Dedifferentiated amniotic fluid mesenchymal stem cell (primary cell): ENCODE measurements at regions not wholly inside any gene's neighbourhood (a gene's known extent, or its start where the extent isn't known, plus 50 kb on each side); places are given as distances from the start of the nearest gene placed in this dataset.
"Not testable (repeated sequence)": the region's sequence is repeated elsewhere in the genome, so short reads cannot be mapped to it uniquely, and the experiment has no call there.

Experiments
- DNase-seq: peaks from one replicate; pipeline ENCODE4 v3.0.0-alpha.2; 2016; ENCODE audit errors: extremely low spot score

DNA sequence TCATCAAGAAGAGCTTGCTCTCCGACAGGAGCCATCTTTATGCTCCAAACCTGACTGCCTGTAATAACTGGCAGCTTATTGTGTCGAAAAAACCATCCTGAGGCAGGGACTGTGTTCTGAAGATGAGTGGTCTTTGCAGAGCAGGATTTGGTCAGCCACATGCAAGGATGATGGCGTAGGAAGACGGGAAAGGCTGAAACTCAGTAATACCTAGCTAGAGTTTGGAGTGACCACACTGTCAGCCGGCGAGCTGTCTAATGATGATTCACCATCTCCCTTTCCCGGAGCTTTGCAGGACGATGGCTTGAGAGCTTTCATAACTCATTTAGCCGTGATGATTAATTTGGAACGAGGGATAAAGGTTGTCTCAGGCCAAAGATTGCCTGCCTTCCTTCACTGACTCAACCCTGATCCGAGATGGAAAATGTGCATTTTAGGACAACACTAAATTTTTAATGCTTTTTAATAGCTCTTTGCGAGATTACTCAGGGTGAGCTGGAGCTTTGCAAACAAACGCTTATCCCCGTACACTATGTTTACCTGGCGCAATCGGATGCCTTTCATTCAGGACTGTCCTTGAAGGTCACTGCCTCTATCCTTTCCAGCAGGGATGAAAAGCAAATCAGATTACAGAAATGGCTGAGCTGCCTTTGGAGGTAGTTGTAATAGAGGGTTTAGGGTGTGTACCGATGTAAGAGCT is 288.5 kb downstream of the ASMT start:
- DNase-seq: peak; percentile 31

DNA sequence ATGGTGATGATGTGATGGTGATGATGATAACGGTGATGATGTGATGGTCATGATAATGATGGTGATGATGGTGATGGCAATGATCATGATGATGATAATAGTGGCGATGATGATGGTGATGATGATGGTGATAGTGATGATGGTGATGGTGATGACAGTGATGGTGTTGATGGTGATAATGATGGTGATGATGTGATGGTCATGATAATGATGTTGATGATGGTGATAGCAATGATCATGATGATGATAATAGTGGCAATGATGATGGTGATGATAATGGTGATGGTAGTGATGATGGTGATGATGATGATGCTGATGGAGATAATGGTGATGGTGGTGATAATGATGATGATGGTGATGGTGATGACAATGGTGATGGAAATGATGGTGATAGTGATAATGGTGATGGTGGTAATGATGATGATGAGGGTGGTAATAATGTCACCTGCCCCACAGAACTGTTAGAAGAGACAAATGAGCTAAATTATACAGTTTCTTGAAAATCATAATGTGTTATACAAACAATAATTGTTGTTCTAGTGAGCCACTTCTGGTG is 289.9 kb downstream of the ASMT start:
- no peak for DNase-seq

DNA sequence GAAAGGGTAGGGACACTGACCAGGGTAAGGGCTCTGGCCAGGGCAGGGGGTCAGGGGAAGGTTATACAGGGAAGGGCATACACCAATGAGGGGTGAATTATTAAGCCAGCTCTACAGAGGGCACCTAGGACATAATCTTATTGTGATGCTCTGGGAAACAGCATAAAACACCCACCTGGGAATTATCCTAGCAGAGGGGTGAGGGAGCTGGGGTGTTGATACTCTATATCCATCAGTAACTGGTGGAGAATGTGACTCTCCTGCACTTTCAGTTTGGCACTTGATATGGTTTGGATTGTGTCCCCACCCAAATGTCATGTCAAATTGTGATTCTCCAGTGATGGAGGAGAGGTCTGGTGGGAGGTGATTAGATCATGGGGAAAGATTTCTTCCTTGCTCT is 291.2 kb downstream of the ASMT start:
- no peak for DNase-seq

DNA sequence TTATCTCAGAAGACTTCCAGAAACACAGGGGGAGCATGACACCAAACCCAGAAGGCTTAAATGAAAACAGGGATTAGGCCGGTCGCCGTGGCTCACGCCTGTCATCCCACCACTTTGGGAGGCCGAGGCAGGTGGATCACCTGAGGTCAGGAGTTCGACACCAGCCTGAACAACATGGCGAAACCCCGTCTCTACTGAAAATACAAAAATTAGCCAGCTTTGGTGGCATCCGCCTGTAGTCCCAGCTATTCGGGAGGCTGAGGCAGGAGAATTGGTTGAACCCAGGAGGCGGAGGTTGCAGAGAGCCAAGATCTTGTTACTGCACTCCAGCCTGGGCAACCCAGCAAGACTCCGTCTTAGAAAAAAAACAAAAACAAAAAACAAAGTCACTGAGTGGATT is 294.1 kb downstream of the ASMT start:
- not testable (repeated sequence) for DNase-seq

DNA sequence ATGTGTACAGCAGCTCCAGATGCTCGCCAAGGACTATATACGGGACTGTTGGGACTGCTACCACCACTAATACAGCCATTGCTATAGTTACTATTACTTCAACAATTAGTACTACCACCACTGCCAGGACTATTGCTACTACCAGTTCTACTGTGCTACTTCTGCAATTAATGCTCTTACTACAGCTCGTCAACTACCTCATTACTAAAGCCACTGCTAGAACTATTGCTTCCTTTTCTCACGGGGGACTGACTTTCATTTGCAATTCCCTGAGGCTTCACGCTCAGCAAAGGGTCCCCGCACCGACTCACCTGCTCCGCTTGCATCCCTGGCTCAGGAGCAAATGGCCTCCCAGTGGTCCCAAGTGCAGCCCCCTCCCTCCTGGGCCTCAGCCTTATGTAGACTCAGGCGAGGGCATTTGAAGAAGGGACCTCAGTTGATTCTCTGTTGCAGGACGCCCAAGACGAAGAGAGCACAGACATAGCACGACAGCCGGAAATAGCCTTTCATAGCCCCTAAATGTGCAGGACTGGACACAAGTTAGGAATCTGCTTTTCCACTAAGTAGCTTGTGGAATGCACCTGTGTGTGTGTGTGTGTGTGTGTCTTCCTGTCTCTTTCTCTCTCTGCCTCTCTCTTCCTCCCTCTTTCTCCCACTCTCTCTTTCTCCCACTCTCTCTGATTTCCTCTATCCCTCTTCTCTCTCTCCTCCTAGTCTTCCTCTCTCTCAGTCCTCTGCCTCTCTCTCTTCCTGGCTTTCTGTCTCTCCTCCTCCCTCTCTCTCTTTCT is 294.8 kb downstream of the ASMT start:
- no peak for DNase-seq

DNA sequence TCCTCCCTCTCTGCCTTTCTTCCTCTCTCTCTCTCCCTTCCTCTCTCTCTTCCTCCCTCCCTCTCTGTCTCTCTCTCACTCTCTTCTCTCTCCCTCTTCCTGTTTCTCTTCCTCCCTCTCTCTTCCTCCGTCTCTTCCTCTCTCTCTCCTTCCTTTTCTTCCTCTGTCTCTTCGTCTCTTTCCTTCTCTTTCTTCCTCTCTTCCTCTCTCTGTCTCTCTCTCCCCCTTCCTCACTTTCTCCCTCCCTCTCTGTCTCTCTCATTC is 295.3 kb downstream of the ASMT start:
- no peak for DNase-seq

DNA sequence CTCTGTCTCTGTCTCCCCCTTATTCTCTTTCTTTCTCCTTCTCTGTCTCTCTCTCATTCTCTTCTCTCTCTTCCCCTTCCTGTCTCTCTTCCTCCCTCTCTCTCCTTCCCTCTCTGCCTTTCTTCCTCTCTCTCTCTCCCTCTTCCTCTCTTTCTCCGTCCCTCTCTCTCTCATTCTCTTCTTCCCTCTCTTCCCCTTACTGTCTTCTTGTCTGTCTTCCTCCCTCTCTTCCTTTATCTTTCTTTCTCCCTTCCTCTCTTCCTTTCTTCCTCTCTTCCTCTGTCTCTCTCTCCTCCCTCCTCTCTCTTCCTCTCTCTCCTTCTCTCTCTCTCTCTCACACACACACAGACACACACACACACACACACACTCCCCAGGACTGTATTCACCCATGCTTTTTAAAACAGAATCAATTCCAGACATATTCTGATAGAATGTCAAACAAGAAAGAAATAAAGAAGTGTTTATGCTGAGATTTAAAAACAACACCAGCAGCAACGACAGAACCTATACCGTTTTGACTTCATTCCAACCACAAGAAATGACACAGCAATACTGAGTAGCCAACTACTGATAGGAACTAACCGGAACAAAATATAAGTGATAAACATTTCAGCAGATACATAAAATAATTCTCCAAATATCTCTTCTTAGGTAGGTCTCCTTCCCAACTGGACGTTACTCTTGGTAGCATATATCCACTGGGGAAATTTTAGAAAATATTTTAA is 296.7 kb downstream of the ASMT start:
- DNase-seq: no peak

DNA sequence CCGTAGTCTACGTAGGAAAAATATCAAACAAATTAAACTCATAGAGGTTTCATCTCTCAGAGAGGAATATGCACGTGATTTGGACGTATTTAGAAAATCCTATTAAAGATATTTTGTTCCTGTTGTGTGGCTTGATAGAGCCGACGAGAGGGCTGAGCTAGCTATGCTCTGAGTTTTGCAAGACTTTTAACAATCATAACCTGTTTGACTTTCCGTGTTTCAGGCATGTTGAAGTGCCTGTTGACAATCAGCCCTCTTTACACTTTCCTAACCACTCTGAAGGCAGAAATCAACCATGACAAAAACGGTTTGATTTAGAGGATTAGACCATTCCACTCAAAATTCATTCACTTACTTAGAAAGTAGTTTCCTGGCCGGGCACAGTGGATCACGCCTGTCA is 297.3 kb downstream of the ASMT start:
- no peak for DNase-seq

DNA sequence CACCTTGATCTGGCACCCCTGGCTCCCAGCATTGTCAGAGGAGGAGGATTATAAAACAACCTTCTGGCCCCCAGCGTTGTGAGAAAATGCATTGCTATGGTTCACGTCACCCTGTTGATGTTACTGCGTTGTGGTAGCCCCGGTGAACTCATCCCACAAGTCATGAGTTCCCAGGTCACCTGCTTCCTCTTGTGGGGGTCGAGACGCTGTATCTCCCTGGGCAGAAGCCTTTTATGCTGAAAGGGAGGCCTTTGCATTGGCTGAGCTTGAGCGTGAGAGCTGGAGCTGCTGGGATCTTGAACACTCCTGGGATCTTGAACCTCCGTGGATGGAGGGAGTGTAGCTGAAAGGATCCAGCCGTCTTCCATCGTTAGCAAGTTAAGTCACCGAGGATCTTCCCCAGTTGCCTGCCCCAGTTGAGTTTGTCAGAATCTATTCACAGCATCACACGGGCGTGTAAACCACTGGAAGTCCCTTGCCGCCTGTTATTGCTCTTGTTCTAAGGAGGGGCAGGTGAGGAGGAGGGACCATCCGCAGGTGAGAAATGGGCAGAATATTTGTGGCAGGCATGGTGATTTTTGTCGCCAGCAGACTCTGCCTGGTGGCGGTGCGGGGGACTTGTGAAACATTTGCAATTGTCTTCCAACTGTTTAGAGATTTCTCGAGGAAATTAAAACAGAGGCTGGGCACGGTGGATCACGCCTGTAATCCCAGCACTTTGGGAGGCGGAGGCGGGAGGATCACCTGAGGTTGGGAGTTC is 299.9 kb downstream of the ASMT start:
- DNase-seq: no peak

DNA sequence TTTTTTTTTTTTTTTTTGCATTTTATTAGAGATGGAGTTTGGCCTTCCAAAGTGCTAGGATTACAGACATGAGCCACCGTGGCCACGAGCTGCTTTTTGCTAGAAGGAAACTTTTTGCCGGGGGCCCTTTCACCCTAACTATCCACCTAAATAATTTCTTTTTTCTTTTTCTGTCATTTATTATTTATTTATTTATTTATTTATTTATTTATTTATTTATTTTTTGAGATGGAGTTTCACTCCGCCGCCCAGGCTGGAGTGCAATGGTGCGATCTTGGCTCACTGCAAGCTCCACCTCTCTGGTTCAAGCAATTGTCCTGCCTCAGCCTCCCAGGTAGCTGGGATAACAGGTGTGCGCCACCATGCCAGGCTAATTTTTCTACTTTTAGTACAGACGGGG is 303.9 kb downstream of the ASMT start:
- DNase-seq: no peak

DNA sequence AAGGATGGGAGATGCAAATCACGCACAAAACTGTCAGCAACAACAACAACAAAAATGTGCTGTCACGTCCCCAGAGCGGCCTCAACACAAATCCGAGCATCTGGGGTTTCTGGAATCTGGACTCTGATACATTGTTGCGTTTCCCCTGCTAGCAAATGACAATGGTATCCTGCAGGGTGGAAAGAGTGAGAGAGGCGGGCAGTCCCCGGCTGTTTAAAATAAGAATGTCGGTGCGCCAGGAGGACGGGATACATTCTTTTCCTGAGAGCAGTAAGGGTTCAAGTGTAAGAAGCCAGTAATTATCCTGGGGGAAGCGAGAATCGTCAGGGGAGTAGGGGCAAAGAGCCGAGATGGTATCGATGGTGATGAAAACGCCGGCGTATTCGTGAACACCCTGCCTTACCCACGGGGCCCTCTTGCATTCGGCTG is 310.2 kb downstream of the ASMT start:
- no peak for DNase-seq

DNA sequence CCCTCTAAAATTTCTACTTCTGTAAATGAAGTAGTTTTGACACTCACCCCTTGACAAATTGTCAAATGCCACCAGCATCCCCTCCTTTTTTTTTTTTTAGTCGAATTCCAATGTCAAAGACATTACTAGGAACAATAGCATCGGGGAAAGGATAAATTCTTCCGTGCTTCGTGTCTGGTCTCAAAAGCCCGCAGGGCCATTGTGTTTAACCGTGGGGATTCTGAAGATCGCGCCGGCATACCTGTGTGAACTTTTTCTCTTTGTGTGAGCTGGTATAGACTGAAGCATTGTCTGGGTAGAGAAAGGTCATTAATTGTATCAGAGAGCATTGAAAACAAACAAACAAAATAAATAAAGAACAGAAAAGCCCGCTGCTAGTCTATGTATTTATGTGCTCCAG is 313.9 kb downstream of the ASMT start:
- no peak for DNase-seq

DNA sequence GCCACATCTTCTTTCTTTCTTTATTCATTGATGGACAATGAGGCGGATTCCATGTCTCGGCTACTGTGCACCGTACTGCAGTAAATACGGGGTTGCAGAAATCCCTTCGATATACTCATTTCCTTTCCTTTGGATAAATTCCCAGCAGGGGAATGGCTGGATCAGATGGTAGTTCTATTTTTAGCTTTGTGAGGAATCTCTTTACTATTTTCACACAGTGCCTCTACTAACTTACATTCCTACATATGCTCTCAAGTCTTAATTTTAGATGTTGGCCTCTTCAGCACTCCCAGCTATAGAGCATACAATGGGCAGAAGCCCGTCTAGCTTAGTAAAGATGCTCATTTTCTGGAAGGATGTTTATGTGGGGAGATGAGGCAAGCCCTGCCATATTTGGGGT is 317.4 kb downstream of the ASMT start:
- DNase-seq: peak; percentile 56

DNA sequence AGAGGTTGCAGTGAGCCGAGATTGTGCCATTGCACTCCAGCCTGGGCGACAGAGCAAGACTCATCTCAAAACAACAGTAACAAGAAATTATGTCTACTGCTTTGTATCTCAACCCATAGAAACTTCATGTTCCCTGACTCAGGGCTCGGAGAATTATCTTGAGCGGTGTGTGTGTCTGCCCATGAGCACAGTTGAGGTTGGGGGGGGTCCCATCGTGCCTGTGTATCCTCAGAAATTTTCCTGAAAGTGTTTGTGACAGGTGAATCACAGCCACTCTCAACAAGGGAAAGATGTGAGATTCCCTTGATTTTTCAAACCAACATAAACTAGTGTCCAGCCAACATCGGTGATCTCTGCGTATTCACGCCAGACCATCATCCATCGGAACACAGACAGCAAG is 319.1 kb downstream of the ASMT start:
- no peak for DNase-seq

DNA sequence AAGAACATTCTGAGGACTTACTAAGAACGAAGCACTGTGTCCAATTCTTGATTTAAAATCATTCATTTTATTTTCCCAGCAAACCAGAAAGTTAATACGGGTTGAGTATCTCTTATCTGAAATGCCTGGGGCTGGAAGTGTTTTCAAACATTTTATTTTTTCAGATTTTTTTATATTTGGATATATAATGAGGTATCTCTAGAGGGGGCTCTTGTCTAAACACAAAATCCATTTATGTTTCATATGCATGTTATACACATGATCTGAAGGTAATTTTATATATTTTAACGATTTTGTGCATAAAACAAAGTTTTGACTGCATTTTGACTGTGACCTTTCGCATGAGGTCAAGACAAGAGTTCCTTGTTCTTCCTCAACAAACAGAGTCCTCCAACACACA is 320.9 kb downstream of the ASMT start:
- no peak for DNase-seq

DNA sequence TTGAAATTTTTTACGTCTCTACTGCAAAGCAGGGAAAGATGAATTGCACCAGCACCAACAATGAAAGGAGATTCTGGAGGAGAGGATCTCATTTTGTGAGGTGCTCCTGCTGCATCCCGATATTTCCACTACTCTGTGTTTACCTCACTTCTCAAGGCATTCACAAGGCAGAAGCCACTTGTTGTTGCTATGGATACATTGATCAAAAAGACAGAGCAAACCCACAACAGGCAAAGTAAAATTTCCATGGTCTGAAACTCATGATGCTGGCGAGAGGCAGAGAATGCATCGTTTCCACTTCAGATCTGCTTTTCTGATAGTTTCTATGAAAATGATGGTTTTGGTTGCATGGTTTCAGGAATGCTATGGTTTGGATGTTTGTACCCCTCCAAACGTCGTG is 323.3 kb downstream of the ASMT start:
- no peak for DNase-seq

DNA sequence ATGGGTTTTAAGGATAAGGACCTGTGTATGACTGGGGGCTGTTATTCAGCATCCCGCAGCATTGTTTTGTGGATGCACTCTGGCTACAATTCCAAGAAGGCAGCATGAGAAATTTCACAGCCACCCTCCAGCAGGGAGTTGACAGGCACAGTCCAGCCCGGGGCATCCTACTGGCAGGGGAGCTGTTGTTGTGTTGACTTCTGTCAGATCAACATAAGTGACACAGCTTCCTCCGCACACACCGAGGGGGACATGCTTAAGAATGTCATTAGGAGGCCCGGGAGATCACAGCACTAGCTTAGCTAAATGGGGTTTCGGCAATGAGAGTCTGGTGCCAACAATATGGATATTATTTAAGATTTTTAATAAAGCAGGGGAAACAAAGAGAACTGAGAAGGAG is 326.5 kb downstream of the ASMT start:
- DNase-seq: no peak

DNA sequence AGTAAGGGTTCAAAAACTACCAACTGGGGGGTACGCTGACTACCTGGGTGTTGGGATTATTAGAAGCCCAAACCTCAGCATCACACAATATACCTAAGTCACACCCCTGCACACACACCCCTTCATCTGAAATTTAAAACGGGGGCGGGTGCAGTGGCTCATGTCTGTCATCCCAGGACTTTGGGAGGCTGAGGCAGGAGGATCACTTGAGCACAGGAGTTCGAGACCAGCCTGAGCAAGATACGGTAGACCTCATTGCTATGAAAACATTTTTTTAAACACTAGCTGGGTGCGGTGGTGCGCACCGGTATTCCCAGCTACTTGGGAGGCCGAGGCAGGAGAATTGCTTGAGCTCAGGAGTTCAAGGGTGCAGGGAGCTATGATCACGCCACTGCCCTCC is 331.0 kb downstream of the ASMT start:
- no peak for DNase-seq

DNA sequence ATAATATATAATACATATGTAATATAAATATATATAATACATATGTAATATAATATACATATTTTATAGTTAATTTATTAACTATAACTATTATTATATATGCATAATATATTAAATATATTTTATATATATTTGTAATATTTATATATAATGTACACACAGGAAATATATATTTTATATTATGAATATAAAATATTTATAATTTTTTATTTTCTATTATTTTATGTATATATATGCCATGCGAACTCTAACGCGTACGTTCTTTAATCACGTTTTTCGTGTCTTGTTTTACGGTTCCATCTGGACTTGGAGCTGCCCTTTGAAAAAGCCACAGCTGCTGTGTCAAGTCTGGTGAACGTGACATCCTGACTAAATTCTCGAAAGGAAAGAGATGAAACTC is 332.1 kb downstream of the ASMT start:
- no peak for DNase-seq
